H1 (cell line): ENCODE measurements at regions not wholly inside any gene's neighbourhood (a gene's known extent, or its start where the extent isn't known, plus 50 kb on each side); places are given as distances from the start of the nearest gene placed in this dataset.
A peak's percentile ranks its signal among the peaks of the same experiment; 100 is the strongest.

Source experiments
- CTCF ChIP-seq, 3 experiments: IDR thresholded peaks; 1 replicate in 2 of 3; 2 replicates in 1 of 3; pipeline versions ENCODE4 v1.5.1 to v1.6.1; 2011; ENCODE audit warnings: low read length in 3 of 3, mild to moderate bottlenecking in 3 of 3, inconsistent platforms in 2 of 3, low read depth in 1 of 3, moderate library complexity in 1 of 3; ENCODE audit not compliant: insufficient read depth in 1 of 3; ENCODE audit errors: control extremely low read depth in 1 of 3
- NANOG ChIP-seq: IDR thresholded peaks from 2 replicates; pipeline ENCODE4 v1.6.1; 2011; ENCODE audit warnings: low read length, low read depth, mild to moderate bottlenecking, inconsistent platforms; ENCODE audit not compliant: insufficient read depth, poor library complexity, severe bottlenecking
- RFX5 ChIP-seq: IDR thresholded peaks from 2 replicates; pipeline ENCODE4 v1.6.1; 2011; ENCODE audit warnings: low read depth, low read length, improper control_type of control experiment, borderline replicate concordance
- SUZ12 ChIP-seq: fragments of 200-600 bp; sonication (generic); IDR thresholded peaks from 2 replicates; pipeline ENCODE4 v1.6.1; 2012; ENCODE audit warnings: mild to moderate bottlenecking, inconsistent platforms, low read length, moderate library complexity, mixed read lengths

GRCh38 chr14:95980402-95980801 is 58.8 kb upstream of the C14orf132 start (continued):
- TF ChIP-seq RFX5: no peak
- peak; percentile 53 for TF ChIP-seq NANOG
- TF ChIP-seq CTCF (IDR thresholded peaks at IDR 0.05; ENCODE audit: control extremely low read depth in 1 of 3, insufficient read depth in 1 of 3, low read depth in 1 of 3, low read length in 3 of 3): no peak
- no peak for TF ChIP-seq SUZ12
